ENCODE measurements at regions not wholly inside any gene's neighbourhood (a gene's known extent, or its start where the extent isn't known, plus 50 kb on each side); places are given as distances from the start of the nearest gene placed in this dataset.
A peak's percentile ranks its signal among the peaks of the same experiment; 100 is the strongest.
"Not testable (repeated sequence)": the region's sequence is repeated elsewhere in the genome, so short reads cannot be mapped to it uniquely, and the experiment has no call there.

GRCh38 chr12:93079271-93079670 is 150.2 kb upstream of the EEA1 start:
- DNase-seq (ENCODE audit: extremely low read depth in 1 of 2, low read depth in 1 of 2), result no peak

- DNase-seq (ENCODE audit: extremely low read depth in 1 of 2, low read depth in 1 of 2), result no peak
These were observed 150.9 kb upstream of the EEA1 start for GRCh38 chr12:93079976-93080375.

GRCh38 chr12:93080452-93080851 is 151.4 kb upstream of the EEA1 start:
- no peak for DNase-seq (ENCODE audit: extremely low read depth in 1 of 2, low read depth in 1 of 2)

- no peak for DNase-seq (ENCODE audit: extremely low read depth in 1 of 2, low read depth in 1 of 2)
These were observed 152.1 kb upstream of the EEA1 start for GRCh38 chr12:93080994-93081809.

- no peak for DNase-seq (ENCODE audit: extremely low read depth in 1 of 2, low read depth in 1 of 2)
These were observed 152.7 kb upstream of the EEA1 start for GRCh38 chr12:93081810-93082165.

- no peak for DNase-seq (ENCODE audit: extremely low read depth in 1 of 2, low read depth in 1 of 2)
These were observed 156.5 kb upstream of the EEA1 start for GRCh38 chr12:93085383-93086287.

GRCh38 chr12:93086288-93086727 is 157.2 kb upstream of the EEA1 start:
- DNase-seq (ENCODE audit: extremely low read depth in 1 of 2, low read depth in 1 of 2), result no peak

- no peak for DNase-seq (ENCODE audit: extremely low read depth in 1 of 2, low read depth in 1 of 2)
These were observed 158.9 kb upstream of the EEA1 start for GRCh38 chr12:93087840-93088610.

GRCh38 chr12:93089805-93090569 is 160.9 kb upstream of the EEA1 start:
- no peak for DNase-seq (ENCODE audit: extremely low read depth in 1 of 2, low read depth in 1 of 2)

GRCh38 chr12:93090731-93091172 is 161.7 kb upstream of the EEA1 start:
- DNase-seq (ENCODE audit: extremely low read depth in 1 of 2, low read depth in 1 of 2), result no peak

- no peak for DNase-seq (ENCODE audit: extremely low read depth in 1 of 2, low read depth in 1 of 2)
These were observed 163.0 kb upstream of the EEA1 start for GRCh38 chr12:93091886-93092648.

GRCh38 chr12:93092649-93092945 is 163.5 kb upstream of the EEA1 start:
- DNase-seq (ENCODE audit: extremely low read depth in 1 of 2, low read depth in 1 of 2), result no peak

GRCh38 chr12:93093243-93093642 is 164.1 kb upstream of the EEA1 start:
- no peak for DNase-seq (ENCODE audit: extremely low read depth in 1 of 2, low read depth in 1 of 2)

GRCh38 chr12:93094222-93094621 is 165.1 kb upstream of the EEA1 start:
- DNase-seq (ENCODE audit: extremely low read depth in 1 of 2, low read depth in 1 of 2), result not testable (repeated sequence)

GRCh38 chr12:93094988-93095737 is 166.1 kb upstream of the EEA1 start:
- DNase-seq (ENCODE audit: extremely low read depth in 1 of 2, low read depth in 1 of 2), result no peak

GRCh38 chr12:93097417-93097816 is 168.3 kb upstream of the EEA1 start:
- DNase-seq (ENCODE audit: extremely low read depth in 1 of 2, low read depth in 1 of 2), result no peak

GRCh38 chr12:93098077-93098476 is 169.0 kb upstream of the EEA1 start:
- DNase-seq (ENCODE audit: extremely low read depth in 1 of 2, low read depth in 1 of 2), result peak; percentile 10 to 48

GRCh38 chr12:93099792-93100191 is 170.7 kb upstream of the EEA1 start:
- no peak for DNase-seq (ENCODE audit: extremely low read depth in 1 of 2, low read depth in 1 of 2)

GRCh38 chr12:93100610-93101009 is 171.5 kb upstream of the EEA1 start:
- DNase-seq (ENCODE audit: extremely low read depth in 1 of 2, low read depth in 1 of 2), result no peak
